ENCODE measurements at regions not wholly inside any gene's neighbourhood (a gene's known extent, or its start where the extent isn't known, plus 50 kb on each side); places are given as distances from the start of the nearest gene placed in this dataset.

DNA sequence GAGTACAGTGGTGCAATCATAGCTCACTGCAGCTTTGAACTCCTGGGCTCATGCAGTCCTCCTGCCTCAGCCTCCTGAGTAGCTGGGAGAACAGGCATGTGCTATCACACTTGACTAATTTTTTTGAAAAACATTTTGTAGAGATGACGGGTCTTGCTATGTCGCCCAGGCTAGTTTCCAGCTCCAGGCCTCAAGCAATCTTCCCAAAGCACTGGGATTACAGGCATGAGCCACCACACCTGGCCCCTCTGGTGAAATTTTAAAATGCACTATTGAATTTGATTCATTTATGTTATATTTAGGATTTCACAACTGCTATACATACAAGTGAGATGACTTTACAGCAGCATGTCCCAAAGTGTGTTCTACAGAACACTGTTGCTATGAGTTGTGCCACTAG is 50.8 kb upstream of the TPM1 start:
- TF ChIP-seq, protein P1, sequence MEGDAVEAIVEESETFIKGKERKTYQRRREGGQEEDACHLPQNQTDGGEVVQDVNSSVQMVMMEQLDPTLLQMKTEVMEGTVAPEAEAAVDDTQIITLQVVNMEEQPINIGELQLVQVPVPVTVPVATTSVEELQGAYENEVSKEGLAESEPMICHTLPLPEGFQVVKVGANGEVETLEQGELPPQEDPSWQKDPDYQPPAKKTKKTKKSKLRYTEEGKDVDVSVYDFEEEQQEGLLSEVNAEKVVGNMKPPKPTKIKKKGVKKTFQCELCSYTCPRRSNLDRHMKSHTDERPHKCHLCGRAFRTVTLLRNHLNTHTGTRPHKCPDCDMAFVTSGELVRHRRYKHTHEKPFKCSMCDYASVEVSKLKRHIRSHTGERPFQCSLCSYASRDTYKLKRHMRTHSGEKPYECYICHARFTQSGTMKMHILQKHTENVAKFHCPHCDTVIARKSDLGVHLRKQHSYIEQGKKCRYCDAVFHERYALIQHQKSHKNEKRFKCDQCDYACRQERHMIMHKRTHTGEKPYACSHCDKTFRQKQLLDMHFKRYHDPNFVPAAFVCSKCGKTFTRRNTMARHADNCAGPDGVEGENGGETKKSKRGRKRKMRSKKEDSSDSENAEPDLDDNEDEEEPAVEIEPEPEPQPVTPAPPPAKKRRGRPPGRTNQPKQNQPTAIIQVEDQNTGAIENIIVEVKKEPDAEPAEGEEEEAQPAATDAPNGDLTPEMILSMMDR (IDR thresholded peaks at IDR 0.05; ENCODE audit: insufficient read depth, low read length) = no peak
- TF ChIP-seq POLR2AphosphoS5 (IDR thresholded peaks at IDR 0.05; ENCODE audit: low read depth) = no peak
- TF ChIP-seq, protein P2, sequence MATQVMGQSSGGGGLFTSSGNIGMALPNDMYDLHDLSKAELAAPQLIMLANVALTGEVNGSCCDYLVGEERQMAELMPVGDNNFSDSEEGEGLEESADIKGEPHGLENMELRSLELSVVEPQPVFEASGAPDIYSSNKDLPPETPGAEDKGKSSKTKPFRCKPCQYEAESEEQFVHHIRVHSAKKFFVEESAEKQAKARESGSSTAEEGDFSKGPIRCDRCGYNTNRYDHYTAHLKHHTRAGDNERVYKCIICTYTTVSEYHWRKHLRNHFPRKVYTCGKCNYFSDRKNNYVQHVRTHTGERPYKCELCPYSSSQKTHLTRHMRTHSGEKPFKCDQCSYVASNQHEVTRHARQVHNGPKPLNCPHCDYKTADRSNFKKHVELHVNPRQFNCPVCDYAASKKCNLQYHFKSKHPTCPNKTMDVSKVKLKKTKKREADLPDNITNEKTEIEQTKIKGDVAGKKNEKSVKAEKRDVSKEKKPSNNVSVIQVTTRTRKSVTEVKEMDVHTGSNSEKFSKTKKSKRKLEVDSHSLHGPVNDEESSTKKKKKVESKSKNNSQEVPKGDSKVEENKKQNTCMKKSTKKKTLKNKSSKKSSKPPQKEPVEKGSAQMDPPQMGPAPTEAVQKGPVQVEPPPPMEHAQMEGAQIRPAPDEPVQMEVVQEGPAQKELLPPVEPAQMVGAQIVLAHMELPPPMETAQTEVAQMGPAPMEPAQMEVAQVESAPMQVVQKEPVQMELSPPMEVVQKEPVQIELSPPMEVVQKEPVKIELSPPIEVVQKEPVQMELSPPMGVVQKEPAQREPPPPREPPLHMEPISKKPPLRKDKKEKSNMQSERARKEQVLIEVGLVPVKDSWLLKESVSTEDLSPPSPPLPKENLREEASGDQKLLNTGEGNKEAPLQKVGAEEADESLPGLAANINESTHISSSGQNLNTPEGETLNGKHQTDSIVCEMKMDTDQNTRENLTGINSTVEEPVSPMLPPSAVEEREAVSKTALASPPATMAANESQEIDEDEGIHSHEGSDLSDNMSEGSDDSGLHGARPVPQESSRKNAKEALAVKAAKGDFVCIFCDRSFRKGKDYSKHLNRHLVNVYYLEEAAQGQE (IDR thresholded peaks at IDR 0.05; ENCODE audit: insufficient replicate concordance, low read depth) = no peak
- TF ChIP-seq GABPA (IDR thresholded peaks at IDR 0.05; ENCODE audit: low read depth) = no peak
